ENCODE measurements at regions not wholly inside any gene's neighbourhood (a gene's known extent, or its start where the extent isn't known, plus 50 kb on each side); places are given as distances from the start of the nearest gene placed in this dataset.

GRCh38 chr19:31546205-31546960 lies 197.1 kb upstream of the TSHZ3 start:
- FAIRE-seq: no peak
- Histone ChIP-seq H3K56ac (replicated peaks; ENCODE audit: insufficient read length, low read depth, low read length) (no peak overlapping the region), H2BK15ac (ENCODE audit: low read length) (no peak overlapping the region), H2BK12ac (ENCODE audit: low read depth, low read length) (no peak overlapping the region), H4K8ac (ENCODE audit: extremely low read depth, insufficient read depth, low read length) (no peak overlapping the region), H3K27ac (ENCODE audit: low read depth, low read length) (no peak overlapping the region), H3K27me3 (replicated peaks in 1 of 4; ENCODE audit: control insufficient read depth in 3 of 4, extremely low read depth in 1 of 4, insufficient read depth in 3 of 4, low read length in 3 of 4) (no peaks in the 10 kb centered on the region), H3K36me3 (ENCODE audit: control insufficient read depth in 2 of 4, insufficient read depth in 4 of 4, low read length in 3 of 4) (no peaks in the 10 kb centered on the region), H3K4ac (replicated peaks; ENCODE audit: insufficient read length, low read depth, low read length) (no peak overlapping the region), H4K20me1 (replicated peaks in 1 of 2; ENCODE audit: control insufficient read depth in 1 of 2, insufficient read depth in 2 of 2, low read length in 2 of 2) (no peaks in the 10 kb centered on the region), H3K79me1 (ENCODE audit: low read depth, low read length) (no peaks in the 10 kb centered on the region), H3K18ac (ENCODE audit: extremely low read depth, low read length) (no peak overlapping the region), H3K23ac (ENCODE audit: insufficient read length) (no peak overlapping the region), H3K9me3 (ENCODE audit: insufficient read depth in 2 of 2, low read depth in 1 of 2, low read length in 1 of 2) (peaks cover 0 to 2% of the 10 kb centered on the region in 2 experiments; a peak in 1 of 4 replicates), H4K91ac (replicated peaks; ENCODE audit: insufficient read length, low read length) (no peak overlapping the region), H2BK5ac (ENCODE audit: low read depth, low read length) (no peak overlapping the region), H3K14ac (ENCODE audit: insufficient read length) (no peak overlapping the region), H3K4me2 (ENCODE audit: insufficient read depth in 1 of 2, low read depth in 2 of 2, low read length in 2 of 2) (no peak overlapping the region), H2AFZ (ENCODE audit: low read length) (no peak overlapping the region), H3K79me2 (ENCODE audit: control insufficient read depth in 1 of 2, insufficient read depth in 2 of 2, low read length in 2 of 2) (no peaks in the 10 kb centered on the region), H3K4me1 (replicated peaks in 1 of 4; ENCODE audit: control insufficient read depth in 3 of 4, insufficient read depth in 4 of 4, low read length in 3 of 4) (peaks cover 0 to 2% (median 0%) of the 10 kb centered on the region in 4 experiments; a peak in 1 of 7 replicates), H2AK5ac (ENCODE audit: low read depth, low read length) (no peak overlapping the region), H2BK20ac (ENCODE audit: low read length) (no peak overlapping the region), H2BK120ac (replicated peaks; ENCODE audit: low read depth, low read length) (no peak overlapping the region), H3K9ac (replicated peaks in 1 of 4; ENCODE audit: extremely low read depth in 1 of 4, low read depth in 3 of 4, low read length in 3 of 4) (no peak overlapping the region), H3K23me2 (ENCODE audit: low read depth, low read length) (peaks cover 3% of the 10 kb centered on the region; the same call in 1 of the 2 replicates), H3K4me3 (ENCODE audit: extremely low read depth in 1 of 4, insufficient read depth in 2 of 4, low read depth in 3 of 4, low read length in 4 of 4) (no peak overlapping the region), H4K5ac (ENCODE audit: insufficient read length, low read depth, low read length) (no peak overlapping the region)
- CTCF ChIA-PET (ENCODE audit: partially characterized antibody): interaction anchor here (0.8 to 1.5 kb wide), 4 partner anchors 12 to 492 kb away, joined by 3 to 6 read pairs (median 4); no protein-coding TSS in a partner anchor
- POLR2A ChIA-PET (ENCODE audit: partially characterized antibody): interaction anchor here (0.6 kb wide), 1 partner anchor 12 kb away, joined by 3 read pairs; no protein-coding TSS in a partner anchor
- DNase-seq (ENCODE audit: low read depth in 1 of 2, low spot score in 2 of 2): no peak
- no peak for TF ChIP-seq JUND (IDR thresholded peaks at IDR 0.05; ENCODE audit: low read length)
- TF ChIP-seq TEAD4 (IDR thresholded peaks at IDR 0.05; ENCODE audit: low read depth, low read length): no peak
- WGBS, 2 experiments (ENCODE audit: extremely low coverage in 1 of 2, insufficient coverage in 1 of 2, insufficient read length in 1 of 2, insufficient replicate concordance in 2 of 2, low coverage in 1 of 2, low lambda C conversion rate in 2 of 2, missing lambda C conversion rate in 1 of 2): 88% methylated on average over 9 of the region's 9 CpGs; no CpG with 5 or more reads in 1 of the 2 experiments
